Hematopoietic multipotent progenitor cell treated with erythropoietin and hydrocortisone succinate and interleukin-3 and kit ligand, for 4 days (in vitro differentiated cells): ENCODE measurements at regions not wholly inside any gene's neighbourhood (a gene's known extent, or its start where the extent isn't known, plus 50 kb on each side); places are given as distances from the start of the nearest gene placed in this dataset.

Experiments
- DNase-seq: peaks from one replicate; pipeline ENCODE4 v3.0.0-alpha.2; 2015

DNA sequence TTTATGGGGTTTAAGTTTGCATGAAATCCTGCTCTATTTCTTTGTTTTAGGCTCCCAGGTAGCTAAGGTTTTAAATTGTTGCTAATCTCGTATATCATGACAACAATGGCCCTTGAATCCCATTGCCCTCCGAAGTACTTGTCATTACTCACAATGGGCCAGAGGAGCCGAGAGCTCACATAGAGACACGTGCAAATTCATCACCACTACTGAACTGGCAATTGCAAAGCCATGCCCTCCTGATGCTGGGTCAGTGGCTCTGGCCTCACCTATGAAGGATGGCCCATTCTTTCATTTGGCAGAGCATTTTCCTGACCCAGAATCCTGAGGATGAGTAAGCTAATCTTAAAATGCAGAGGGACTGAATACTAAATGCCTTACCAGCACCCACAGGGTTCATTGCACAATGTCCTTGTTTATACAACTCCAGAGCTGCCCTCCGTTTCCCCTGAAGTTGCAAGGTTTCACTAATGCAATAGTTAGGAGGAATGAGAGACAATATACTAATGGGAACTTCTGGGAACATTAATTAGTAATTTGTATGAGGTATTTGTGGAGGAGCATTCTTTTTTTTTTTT is 71.6 kb upstream of the GAREM1 start:
- no peak for DNase-seq

- DNase-seq = peak; percentile 81
Observed at GRCh38 chr18:32530947-32531651, 60.4 kb upstream of the GAREM1 start.

GRCh38 chr18:32529722-32530420 is 59.2 kb upstream of the GAREM1 start:
- no peak for DNase-seq

- DNase-seq = peak; percentile 5
Observed at GRCh38 chr18:32520771-32521170, 50.1 kb upstream of the GAREM1 start.
